HG03342 (cell line): ENCODE measurements at regions not wholly inside any gene's neighbourhood (a gene's known extent, or its start where the extent isn't known, plus 50 kb on each side); places are given as distances from the start of the nearest gene placed in this dataset.

Source experiments
- ATAC-seq: cut with Tn5 transposase; IDR thresholded peaks from one replicate; pipeline ENCODE4 v1.9.1; 2021; ENCODE audit warnings: mild to moderate bottlenecking, moderate library complexity; ENCODE audit not compliant: unreplicated experiment

DNA sequence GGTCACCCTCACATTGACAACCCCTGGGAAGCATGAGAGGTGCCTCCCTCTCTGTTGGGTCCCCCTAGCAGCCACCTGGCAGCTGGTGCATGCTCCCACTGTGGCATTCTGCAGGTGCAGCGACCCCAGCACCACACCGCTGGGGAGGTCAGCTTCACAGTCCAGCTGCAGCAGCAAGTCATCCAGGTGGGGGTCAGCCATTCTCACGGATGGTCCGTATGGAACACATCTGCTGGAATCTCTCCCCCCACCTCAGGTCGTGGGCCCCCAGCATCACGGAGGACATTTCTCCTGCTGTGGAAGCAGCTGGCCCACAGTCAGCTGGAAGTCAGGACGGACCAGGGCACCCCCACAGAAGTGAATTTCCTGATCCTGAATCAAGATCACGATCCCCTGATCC, 201.3 kb downstream of the COG6 start:
- no peak for ATAC-seq

DNA sequence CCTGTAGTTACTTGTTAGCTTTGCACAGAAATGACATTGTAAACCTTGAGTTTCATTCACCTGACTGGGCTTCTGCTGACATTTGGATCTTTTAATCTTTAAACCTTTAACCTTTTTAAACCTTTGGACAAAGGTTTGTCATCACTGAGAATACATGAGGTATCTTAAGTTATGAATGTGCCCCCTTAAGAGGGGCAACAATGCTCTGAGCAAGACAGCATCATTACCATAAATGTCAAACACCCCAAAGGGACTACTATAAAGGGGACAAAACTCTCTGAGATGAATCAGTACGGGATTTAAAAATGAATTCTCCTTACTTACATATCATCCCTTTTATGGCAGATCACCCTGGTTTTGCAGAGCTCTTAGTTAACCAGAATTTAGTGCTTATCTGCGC, 203.3 kb downstream of the COG6 start:
- ATAC-seq = no peak

DNA sequence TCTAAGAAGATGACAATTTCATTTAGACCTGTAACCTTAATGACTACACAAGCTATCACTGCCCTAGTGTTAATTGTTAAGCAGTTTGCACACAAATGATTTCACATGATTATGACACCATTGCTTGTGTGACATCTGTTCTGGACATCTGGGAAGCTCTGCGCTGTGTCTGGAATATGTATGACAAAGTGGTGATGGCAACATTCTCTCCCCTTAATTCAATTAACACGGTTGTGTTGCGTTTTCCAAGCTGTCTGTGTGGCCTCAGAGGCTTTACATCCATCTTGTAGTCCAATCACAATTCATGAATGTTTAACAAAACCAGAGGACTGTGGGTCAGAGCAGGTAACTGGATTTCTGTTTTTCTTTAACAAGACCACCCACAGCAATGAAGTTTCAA, 204.4 kb downstream of the COG6 start:
- ATAC-seq = no peak

DNA sequence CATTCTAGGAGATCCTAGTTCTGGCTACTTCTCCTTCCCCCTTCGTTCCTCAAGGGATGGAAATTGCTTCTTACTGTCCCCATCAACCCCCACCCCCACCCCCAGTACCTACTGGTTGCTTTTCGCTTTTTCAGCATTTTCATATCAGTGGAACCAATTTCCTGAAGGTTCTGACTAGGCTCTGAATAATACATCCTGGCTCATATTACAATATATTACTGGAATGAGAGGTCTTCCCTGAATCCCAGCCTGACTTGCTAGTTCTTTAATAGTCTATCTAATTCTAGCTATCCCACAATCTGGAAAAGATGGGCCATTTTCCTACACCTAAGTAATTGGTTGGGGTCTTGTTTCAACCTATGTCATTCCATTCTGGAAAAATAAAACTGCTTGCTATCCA, 207.4 kb downstream of the COG6 start:
- ATAC-seq = no peak

DNA sequence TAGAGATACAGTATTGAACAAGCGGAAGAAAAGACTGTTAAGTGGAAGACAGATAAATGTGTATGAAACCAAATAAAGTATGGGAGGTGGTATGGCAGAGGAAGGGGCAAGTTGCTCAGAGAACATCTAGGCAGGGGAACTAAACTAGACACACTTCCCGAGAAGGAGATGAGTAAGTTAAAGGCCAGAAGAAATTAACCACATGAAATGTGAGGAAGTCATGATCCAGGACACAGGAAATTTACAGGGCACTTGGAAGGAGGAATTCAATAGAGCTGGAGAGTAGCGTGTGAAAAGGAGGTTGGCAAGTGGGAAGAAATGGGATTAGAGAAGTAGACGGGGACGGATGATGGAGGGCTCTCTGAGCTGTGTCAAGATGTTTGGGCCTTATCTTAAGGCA, 208.8 kb downstream of the COG6 start:
- ATAC-seq = no peak

DNA sequence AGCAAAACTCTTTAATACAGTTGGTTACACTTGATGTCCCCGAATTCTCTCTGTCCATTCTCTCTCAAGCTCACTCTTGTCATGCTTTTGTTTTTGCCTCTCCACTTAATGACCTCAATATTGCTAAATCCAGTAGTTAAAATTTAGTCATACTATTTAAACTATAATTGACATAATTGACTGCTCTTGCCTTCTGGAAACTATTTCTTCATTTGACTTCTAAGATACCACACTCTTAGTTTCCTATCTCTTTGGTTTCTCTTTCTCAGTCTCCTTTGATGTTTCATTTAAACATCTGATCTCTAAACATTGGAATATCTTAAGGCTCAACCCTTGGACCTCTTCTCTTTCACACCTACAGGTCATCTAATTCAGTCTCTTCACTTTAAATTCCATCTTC, 211.3 kb downstream of the COG6 start:
- ATAC-seq = no peak

DNA sequence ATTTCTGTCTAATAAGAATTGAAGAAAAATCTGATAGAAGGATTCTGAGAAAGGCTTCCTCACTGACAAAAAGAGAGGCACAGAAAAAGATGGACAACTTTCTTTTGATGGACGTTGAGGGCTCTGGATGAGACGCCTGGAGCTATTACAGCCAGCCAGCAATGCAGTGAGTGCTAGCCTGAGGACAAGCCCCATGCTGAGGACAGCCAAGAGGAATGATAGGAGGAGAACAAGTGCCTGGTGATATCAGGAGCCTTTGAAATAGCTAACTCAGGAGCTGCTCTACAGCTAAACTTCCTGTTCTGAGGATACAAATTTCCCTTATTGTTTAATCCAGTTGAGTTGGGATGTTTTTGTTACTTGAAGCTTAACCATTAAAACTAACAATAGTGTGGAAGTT, 212.3 kb downstream of the COG6 start:
- ATAC-seq = no peak

DNA sequence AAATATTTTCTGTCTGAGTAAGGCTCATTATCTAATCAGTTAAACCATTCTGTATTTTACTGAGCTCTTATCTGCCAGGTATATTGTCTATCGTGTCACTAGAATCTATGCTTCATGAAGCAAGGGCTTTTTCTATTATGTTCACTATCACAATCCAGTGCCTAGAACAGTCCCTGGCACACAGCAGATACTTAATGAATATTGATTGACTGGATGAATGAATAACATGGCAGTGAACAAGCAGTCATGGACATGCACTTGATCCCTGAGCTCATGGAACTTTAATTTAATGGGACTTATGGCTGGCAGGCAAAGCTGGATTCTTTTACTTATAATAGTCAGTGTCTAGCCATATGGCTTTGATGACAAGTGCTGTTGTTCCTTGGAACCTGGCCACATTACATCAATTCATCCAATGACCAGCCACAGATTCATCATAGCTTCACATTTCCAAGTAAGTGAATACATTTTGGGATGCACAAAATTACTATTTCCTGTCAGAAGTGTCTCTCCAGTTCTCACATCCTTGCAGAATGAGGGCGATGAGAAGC, 214.8 kb downstream of the COG6 start:
- no peak for ATAC-seq

DNA sequence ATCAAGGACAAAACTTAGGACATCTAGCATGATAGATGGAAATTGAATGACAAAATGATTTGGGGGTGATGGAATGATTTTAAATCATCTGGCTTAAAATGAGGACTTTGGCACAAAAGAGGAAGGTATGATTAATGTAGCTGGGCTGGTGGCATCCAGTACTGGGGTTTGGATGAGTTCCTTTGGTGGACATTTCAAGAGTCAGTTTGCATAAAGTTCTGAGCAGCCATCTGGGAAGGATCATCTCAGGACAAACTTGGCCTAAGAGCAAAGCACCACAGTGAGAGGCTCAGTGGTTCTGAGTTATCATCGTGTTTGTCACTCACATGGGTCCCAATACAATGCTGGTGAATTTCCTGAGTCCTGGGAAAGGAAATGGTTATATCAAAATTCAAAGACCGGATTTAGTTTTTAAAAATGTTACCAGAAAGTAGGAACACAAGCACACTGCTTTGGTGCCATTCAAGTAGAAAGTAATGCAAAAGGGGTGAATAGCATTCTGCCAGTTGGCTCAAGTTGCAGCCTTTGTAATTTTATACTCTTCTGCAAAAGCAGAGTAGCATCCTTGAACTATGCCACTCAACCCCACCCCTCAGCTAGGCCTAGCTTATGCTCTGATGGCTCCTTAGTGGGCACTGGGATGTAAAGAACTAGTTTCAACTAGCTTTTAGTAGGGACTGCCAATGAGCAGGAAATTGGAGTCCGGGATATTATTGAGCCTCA, 219.0 kb downstream of the COG6 start:
- no peak for ATAC-seq

DNA sequence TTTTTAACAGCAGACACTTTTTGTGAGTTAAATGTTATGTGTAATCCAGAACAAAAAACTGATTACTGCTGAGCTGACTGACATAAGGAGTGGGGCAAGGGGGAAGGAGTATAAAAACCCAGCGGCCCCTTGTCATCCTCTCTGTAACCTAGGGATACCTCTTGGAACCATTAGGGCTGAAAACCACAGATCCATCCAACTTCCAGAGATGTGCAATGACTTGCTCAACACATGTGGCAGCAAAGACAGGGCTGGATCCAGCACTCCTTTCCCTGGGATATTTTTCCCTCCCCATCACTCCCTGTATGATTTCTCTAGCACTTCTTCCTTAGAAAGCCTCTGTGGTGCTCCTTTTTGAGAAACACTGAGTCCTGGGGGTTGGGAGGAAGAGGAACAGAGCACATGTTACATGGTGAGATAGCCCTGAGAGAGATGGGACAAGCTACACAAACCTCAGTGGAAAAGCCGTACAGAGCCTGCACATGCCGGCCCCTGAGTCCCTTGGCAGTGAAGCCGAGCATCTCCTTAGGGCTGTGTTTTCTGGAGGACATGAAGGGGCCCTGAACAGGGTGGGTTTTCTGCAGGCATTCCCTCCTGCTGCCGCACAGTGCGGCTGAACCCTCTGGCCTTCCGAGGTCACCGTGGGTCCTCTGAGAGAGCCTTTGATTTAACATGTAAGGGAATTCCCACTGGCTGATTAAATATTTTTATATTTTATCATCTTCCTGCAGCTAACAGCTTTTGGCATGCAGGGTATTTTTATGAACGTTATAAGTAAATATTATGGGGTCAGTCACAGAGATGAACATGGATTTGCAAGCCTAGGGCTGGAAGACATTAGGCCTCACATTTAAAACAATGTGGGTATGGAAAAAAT, 219.9 kb downstream of the COG6 start:
- no peak for ATAC-seq

DNA sequence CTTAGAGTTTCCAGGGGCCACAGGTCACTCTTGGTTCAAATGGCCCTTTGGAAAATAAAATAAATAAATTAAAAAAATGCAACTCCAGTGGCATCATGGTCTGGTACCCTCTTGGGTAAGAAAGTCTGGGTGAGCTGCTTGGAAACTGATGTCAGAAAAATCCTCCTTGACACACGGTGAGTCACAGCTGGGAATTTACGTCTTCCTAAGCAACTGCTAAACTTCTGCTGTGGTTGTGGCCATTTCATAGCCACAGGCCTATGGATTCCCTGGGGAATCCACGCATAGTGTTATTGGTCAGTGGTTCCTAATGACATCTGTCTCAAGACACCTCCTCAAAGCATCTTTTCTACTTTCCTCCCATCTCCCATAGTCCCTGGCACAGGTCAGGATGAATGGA, 220.8 kb downstream of the COG6 start:
- ATAC-seq = no peak

DNA sequence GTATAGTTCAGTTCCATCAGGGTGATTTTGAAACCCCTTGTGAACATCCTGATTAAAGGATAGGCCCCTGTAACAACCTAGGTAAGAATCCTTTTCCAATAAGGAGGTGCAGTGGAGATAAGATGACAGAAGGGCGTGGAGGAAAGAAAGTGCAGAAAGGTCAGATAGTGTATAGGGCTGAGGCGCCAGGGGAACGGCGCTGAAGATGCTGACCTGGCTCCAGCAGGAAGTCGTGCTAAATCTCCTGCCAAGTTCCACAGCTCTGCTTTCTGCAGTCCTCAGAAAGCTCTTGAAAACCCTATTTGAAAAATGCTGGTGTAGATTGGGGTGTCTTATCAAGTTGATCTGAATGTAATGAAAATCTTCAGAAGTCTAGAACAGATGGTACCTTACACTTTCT, 221.7 kb downstream of the COG6 start:
- no peak for ATAC-seq

DNA sequence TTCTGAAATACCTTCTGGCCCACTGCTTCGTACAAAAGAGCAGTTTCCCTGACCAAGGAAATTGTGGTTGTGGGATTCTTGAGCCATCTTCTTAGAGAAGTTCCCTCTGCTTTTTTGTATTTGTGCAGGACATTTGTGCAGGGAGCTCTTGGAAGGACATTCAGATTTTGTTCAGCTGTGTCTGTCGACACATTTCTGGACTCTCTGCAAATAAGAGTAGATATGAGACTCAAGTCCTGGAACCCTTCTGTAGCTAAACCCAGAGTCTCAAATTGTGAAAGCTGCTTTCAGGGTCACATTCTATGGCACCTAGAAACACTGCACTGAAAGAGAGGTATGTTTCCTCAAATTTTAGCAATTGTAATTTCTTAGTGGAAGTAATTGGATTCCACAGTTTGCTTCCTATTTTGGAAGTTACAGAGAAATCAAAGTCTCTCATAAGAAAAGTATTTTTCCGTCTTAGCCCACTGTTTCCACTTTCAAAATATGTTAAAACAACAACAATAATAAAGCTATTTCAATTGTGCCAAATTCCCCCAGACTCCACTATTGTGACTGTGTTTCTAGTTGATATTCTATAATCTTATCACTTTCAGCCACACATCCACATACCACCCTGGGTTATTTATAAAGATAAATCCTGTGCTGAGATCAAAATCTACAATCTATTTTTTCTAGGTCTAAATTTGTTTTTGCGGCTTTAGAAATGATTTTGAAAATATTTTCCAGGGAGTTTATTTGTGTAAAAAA, 224.0 kb downstream of the COG6 start:
- no peak for ATAC-seq

DNA sequence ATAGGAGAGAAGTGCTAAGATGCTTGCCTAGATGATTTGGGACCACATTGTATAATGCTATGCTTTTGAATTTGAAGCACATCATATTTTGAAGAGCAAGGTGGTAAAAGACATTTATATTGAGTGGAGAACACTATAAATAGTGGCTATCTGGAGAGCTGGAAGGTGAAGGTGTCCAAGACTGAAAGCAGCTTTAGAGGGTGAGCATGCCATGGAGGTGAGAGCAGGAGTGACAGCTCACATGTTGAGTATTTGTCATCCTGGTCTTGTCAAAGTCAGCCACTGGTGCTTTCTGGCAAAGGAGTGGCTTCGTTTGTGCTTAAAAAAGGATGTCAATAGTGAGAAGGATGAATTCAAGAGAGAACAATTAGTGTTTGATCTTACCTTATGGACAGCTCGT, 225.9 kb downstream of the COG6 start:
- ATAC-seq = no peak

DNA sequence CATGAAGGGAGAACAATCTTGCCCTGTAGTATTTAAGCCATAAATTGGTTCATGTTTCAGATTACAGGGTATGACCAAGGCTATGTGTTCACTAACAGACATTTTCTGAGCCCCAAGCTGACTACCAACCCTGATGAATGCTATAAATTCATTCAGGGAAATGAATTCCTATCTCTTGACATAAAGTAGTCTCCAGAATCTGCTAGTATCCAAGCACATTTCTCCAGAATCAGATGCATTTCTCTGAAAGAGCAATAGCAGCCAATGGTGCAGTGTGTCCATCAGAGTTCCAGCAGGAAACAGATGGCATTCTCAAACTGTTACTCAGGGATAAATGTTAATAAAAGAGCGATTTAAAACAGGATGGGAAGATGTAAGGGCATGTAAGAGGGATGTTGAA, 226.4 kb downstream of the COG6 start:
- ATAC-seq = no peak

DNA sequence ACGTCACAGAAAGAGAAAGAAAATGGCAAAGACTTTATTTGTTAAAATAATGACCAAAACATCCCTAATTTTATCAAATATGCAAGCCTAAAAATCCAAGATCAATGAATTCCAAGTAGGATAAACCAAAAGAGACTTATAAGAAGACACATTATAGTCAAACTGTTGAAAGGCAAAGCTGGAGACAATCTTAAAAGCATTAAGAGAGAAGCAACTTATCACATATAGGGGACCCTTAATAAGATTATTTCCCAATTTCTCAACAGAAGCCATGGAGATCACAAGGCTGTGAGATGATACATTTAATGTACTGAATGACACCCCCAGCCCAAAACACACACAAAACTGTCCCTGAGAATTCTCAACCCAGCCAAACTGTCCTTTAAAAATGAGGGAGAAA, 228.7 kb downstream of the COG6 start:
- ATAC-seq = no peak

DNA sequence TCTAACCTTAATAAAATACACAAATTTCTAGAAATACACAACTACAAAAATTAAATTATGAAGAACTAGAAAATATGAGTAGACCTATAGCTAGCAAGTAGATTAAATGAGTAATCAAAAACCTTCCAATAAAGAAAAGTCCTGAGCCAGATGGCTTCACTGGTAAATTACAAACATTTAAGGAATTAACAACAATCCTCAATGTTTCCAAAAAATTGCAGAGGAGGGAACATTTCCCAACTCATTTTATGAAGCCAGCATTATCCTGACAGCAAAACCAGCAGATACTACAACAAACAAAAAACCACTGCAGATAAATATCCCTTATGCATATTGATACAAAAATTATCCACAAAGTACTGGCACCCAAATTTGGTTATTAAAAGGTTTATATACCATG, 230.9 kb downstream of the COG6 start:
- ATAC-seq = no peak

DNA sequence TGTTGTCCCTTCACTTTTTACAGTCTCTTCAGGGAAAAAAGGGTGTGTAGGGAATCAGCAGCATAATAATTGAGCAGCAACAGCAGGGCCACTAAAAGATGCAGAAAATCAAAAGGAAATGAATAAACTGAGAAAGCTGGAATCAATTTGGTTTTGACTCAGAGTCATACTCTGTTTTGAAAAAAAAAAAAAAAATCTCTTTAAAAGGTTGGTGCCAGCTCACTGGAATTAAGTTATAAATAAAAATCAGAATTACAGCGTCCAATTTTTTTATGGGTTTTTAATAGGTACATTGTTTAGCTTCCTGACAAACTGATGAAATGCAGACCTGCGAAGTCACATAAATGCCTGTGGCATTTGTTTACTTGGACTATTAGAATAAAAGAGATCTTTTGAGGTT, 231.9 kb downstream of the COG6 start:
- no peak for ATAC-seq

DNA sequence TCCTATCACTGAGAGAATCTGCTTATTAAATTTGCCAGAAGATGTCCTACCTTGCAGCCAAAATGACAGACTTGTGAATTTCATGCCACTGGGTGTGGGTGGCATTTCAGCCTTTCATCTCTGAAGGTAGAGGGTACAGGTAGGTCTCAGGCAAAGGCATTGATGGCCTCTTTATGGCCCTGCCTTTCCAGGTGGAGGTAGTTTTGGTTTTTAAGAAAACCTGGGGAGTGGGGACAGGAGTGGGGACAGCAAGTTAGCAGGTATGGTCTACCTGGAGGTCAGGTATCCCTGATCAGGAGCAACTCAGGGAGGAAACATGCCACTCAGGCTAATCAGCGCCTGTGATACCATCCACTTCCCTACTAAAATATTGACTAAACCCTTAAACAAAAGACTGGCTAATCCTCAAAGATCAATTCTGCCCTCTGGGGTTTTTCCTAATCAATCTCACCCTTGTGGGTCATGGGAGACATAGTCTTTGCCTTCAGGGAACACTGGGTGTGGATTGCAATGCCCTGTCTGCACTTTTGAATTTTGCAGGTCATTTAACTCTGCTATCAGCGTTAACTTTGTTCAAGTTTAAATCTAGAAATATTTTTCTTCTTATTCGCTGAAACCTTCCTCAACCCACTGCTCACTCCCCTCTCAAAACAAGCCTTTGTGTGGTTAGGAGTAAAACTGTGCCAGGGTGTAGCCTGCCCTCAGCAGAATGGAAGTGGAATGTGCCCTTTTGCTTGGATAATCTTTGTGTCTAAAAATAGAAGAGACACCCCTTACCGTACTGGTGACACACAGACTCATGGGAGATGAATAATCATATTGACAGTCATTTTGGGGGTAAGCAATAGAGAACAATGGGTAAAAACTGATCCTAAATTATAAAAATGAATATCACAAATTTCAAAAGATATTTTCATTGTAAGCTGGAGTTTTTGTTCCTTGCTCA, 233.7 kb downstream of the COG6 start:
- ATAC-seq = no peak

DNA sequence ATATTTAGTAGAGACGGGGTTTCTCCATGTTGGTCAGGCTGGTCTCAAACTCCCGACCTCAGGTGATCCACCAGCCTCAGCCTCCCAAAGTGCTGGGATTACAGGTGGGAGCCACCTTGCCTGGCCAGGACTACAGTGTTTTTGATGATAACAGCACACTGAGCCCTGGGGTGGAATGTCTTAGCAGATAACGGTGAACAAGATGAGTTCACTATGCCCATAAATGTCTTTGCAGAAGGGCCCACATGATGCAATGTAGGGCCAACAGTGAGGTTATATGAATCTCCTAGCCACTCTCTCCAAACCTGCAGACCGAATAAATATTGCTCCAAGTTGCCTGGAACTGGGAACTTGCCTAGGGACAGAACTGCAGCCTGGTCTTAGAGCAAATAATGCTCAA, 235.1 kb downstream of the COG6 start:
- ATAC-seq = no peak
